WI38 (cell line): ENCODE measurements at regions not wholly inside any gene's neighbourhood (a gene's known extent, or its start where the extent isn't known, plus 50 kb on each side); places are given as distances from the start of the nearest gene placed in this dataset.

Source experiments
- H3K4me3 ChIP-seq: 2 replicates; pipeline ENCODE4 v1.5.1; 2011; ENCODE audit warnings: low read depth, mild to moderate bottlenecking, control low read depth, low read length
- TF ChIP-seq, protein P1 (sequence below): IDR thresholded peaks from 2 replicates; pipeline ENCODE4 v1.5.1; 2012; ENCODE audit warnings: low read depth, mild to moderate bottlenecking, control low read depth, low read length

DNA sequence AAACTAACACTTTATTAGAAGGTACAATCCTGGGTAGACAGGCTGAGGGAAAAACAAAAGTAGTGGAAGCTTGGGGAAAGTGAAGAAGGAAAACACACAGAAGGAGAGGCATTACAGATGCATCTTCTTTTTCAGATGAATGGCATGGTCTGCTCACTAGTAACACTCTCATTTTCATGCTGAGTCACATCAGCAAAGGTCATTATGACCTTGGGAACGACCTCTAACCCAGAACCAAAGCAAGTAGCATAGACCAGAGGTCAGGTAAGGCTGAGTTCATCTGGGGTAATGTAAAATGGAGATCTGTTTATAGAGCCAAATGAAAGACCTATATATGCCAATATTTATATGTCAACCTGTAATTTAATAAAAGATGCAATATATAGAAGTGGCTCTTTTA is 294.4 kb upstream of the LRRTM4 start:
- TF ChIP-seq, protein P1, sequence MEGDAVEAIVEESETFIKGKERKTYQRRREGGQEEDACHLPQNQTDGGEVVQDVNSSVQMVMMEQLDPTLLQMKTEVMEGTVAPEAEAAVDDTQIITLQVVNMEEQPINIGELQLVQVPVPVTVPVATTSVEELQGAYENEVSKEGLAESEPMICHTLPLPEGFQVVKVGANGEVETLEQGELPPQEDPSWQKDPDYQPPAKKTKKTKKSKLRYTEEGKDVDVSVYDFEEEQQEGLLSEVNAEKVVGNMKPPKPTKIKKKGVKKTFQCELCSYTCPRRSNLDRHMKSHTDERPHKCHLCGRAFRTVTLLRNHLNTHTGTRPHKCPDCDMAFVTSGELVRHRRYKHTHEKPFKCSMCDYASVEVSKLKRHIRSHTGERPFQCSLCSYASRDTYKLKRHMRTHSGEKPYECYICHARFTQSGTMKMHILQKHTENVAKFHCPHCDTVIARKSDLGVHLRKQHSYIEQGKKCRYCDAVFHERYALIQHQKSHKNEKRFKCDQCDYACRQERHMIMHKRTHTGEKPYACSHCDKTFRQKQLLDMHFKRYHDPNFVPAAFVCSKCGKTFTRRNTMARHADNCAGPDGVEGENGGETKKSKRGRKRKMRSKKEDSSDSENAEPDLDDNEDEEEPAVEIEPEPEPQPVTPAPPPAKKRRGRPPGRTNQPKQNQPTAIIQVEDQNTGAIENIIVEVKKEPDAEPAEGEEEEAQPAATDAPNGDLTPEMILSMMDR, result no peak
- H3K4me3 ChIP-seq, result no peak overlapping the region

DNA sequence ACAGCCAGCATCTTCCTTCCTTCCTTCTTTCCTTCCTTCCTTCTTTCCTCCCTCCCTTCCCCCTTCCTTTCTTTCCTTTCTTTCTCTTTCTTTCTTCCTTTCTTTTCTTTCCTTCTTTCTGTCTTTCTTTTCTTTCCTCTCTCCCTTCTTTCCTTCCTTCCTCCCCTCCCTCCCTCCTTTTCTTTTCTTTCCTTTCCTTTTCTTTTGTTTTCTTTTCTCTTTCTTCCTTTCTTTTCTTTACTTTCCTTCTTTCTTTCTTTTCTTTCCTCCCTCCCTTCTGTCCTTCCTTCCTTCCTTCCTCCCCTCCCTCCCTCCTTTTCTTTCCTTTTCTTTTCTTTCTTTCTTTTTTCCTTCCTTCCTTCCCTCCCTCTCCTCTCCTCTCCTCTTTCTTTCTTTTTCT is 296.0 kb upstream of the LRRTM4 start:
- H3K4me3 ChIP-seq, result no peak overlapping the region
- TF ChIP-seq, protein P1, result no peak

- TF ChIP-seq, protein P1, result no peak
- no peak overlapping the region for H3K4me3 ChIP-seq
These were observed 300.9 kb upstream of the LRRTM4 start for GRCh38 chr2:77823028-77823427.

DNA sequence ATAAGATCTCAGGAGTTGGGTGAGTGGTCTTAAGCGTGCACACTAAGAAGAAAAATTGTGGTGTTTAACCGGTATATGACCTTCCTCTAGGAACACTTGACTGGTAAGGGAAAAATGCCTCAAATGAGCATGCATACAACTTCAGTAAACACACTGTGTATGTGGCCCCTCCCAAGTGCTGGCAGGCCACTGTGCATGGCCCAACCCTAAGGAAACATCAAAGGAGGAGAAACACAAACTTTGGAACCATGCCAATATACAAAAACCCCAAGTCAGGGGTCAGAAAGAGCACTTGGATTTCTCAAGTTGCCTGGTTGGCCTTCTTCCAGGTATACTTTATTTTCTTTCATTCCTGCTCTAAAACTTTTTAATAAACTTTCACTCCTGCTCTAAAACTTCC is 308.9 kb upstream of the LRRTM4 start:
- TF ChIP-seq, protein P1, result no peak
- H3K4me3 ChIP-seq, result no peak overlapping the region

- no peak overlapping the region for H3K4me3 ChIP-seq
- TF ChIP-seq, protein P1, result no peak
These were observed 309.3 kb upstream of the LRRTM4 start for GRCh38 chr2:77831471-77831870.

GRCh38 chr2:77831898-77832297 is 309.7 kb upstream of the LRRTM4 start:
- TF ChIP-seq, protein P1, result no peak

DNA sequence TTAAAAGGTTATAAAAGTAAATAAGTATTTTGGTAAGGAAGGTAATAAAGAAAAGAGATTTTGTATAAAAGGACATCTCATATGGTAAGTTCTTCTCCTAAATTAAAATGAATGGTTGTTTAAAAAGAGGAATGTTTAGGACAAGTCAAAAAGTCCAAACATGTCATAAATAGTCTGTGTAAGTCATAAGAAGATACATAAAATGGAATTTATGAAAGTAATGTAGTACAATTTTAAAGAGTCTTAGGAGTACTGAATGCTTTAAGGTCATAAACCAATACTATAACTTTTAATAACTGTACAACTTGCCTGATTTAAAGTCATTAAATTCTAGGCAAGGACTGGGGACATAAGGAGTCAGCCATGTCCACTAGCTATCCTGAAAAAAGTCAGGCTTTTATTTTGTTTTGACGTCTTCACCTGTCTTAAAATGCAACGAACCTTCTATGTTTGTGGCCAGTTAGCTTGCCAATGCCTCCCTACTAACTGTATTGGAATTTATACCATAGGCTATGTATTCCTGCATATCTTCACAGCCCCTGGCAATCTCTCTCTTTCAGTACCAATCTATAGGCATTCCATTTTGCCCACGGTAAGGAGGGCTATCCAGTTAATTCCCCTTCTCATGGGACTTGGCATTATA is 312.3 kb upstream of the LRRTM4 start:
- TF ChIP-seq, protein P1, result no peak
- no peak overlapping the region for H3K4me3 ChIP-seq

More at GRCh38 chr2:77831898-77832297, 309.7 kb upstream of the LRRTM4 start:
- no peak overlapping the region for H3K4me3 ChIP-seq
